ENCODE measurements at regions not wholly inside any gene's neighbourhood (a gene's known extent, or its start where the extent isn't known, plus 50 kb on each side); places are given as distances from the start of the nearest gene placed in this dataset.

DNA sequence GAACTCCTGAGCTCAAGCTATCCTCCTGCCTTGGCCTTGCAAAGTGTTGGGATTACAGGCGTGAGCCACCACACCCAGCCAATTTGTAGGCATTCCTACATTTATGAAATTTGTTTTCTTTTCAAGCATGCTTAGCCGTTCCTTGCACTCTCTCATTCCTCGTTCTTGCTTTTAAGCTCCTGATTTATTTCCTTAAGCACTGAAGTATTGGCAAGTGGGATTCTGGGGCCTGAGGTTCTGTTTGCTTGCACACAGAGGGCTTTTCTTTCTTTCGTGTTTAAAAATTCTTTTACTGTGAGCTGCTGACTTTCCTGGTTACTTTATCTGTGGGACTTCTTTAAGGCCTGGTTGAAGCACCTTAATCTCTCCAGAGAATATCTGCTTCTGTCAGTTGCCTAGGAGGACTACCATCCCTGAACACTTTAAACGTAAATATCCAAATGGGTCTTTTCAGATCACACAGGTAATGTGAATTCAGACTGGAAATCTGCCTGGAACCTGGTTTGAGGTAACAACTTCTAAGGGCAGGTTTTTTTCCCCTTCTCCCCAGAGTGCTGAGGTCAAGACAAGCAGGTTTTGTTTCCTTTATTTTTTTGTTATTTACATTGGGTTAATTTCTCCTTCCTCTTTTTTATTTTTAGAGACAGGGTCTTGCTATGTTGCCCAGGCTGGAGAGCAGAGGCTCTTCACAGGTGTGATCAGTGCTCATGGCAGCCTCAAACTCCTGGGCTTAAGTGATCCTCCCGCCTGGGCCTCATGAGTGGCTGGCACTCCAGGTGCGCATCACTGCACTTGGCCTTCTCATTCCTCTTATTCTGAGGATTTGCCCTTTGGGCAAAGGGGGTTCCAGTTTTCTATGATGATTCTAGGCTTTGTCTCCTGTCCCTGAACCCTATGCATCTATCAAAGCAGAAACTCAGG, 102.9 kb downstream of the PFKFB3 start:
- no peak for DNase-seq

DNA sequence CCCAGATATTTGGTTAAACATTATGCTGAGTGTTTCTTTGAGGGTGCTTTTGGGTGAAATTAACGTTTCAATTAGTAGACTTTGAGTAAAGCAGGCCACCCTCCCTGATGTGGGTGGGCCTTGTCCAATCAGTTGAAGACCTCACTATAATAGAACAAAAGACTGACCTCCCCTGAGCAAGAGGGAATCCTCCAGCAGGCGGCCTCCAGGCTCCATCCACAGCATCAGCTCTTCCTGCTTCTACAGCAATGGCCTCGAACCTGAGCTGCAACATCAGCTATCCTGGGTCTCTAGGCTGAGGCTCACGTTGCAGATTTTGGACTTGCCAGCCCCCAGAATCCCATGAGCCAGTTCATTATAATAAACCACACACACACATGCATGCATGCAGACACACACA, 104.2 kb downstream of the PFKFB3 start:
- DNase-seq = no peak

DNA sequence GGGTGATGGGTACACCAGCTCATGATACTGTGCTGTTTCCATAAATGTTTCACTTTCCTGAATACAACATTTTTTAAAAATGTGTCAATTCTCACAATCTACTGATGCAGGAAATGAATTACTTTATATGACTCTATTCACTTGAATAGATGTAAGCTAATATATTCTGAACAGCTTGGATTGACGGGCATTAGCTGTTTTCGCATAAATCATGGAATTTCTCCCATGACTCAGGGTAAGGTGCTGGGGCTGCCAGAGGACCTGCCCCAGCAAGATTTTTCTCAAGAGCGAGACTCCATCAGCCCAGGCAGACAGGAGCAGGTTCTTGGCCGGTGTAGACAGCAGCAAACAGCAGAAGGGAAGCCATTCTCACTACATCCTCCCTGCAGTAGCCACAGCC, 107.1 kb downstream of the PFKFB3 start:
- no peak for DNase-seq

DNA sequence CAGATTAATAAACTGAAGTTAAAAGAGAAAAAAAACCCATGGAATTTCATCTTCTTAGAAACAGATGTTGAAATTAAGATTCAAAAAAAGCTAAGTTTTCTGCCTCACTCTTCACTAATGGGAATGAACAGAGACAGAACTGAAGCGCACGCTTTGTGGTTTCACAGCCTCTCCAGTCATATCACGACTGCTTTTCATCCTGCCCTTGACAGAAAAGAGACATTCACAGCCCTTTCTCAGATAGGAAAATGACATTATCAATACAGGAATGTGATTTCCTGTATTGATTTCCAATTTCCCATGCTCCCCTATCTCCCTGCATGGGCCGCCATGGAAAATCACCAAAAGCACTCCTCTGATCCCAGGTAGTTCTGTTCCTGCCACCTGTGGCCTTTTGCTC, 108.2 kb downstream of the PFKFB3 start:
- DNase-seq = no peak

DNA sequence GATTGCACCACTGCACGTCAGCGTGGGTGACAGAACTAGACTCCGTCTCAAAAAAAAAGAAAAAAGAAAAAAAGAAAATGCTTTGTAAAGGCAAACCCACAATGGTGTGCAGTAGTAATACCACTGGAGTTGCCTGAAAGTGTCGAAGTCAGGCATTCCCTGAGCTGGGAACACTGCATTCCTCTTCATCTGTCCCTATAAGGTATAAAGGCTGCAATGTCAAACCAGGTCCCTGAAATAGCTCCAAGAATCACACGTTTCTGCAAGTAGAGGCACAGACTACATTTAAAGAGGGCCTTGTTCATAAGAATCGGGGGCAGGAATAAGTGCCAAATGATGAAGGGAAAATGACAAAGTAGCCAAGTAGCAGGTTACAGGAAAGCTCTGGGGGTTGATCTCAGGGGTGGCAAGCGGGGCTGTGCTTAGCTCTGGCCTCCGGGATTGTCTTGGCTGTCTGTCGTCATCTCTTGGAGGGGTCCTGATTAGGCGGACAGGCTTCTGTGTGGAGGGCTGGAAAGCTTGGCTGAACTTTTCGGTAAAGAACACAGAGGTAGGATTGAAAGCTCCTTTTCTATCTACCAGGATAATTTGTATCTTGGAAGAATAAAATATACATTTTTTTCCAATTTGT, 109.1 kb downstream of the PFKFB3 start:
- no peak for DNase-seq

DNA sequence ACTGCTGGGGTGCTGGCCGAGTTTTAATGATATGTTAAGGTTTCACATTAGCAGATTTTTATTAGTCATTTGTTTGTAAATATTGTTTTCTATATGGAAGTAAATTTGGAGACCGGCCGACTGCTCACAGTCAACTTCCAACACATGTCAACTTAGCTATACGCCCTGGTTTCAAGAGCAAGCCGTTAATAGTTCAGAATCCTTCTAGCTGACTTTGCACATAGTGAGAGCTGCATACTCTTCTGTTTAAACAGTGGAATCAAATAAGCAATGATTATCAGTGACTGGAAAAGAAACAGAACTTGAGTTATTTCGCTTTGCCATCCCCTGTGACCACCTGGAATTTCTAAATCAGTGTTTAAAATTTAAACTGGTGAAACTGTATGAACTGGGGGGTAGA, 109.9 kb downstream of the PFKFB3 start:
- DNase-seq = no peak

DNA sequence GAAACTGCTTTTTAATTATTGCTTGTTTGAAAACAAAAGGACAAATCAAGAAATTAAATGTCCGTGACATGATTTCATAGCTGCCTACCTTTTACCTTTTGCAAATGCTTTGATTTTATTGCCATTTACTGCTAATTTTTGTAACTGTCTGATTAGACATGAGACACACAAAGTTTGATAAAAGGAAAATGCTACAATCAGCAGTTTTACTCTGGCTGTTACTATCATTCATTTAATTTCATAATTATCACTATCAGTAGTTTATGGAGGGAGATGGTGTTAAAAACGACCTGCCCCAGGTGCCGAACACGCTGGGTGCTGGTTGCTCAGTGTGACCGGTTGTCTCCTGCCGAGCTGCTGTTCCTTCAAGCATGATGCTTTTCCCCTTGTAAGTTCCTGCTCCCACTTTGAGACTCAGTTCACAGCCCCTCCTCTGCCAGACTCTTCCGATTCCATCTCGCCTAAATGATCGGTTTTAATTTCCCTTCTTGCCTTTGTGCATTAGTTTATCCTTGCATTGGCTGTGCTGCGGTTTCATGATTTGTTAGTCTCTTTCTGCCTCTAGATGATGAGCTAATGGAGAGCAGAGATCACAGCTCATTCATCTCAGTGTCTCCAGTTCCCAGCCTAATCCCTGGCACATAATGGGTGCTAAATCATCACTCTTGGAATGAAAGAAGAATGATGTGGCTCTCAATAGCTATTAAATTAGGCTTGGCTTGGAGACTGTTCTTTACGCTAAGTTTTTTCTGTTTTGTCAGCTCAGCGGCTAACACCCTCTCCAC, 110.6 kb downstream of the PFKFB3 start:
- DNase-seq = no peak

DNA sequence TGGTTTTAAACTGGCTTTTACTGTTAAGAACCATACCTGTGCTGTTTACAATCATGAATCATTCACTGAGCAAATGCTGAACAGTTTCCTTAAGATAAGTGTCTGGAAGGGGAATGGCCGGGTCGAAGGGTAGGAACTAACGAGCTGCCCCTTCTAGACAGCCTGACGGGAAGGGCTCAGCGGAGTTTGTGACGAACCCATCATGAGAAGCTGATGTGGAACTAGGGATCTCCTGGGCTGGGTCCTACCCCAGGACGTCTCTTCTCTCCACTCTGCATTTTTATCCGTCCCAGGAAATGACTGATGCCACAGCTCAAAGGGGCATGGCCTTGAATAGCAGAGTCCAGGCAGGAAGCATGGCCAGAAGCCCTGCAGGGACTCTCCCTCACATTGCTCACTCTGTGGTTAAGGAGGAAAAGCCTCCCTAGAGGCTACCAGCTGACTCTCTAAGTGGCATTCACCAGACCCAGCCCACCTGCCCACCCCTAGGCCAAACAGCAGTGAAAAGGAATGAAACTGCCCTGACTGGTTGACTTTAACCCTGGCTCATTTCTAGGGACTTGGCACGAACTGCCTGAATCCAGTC, 112.0 kb downstream of the PFKFB3 start:
- no peak for DNase-seq

DNA sequence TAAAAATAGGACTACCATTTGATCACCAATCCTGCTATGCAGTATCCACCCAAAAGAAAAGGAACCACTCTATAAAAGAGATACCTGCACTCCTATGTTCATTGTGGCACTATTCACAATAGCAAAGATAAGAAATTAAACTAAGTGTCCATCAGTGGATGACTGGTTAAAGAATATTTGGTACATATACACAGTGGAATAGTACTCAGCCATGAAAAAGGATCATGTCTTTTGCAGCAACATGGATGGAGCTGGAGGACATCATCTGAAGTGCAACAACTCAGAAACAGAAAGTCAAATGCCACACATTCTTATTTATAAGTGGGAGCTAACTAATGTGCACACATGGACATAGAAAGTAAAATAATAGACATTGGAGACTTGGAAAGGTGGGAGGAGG, 116.4 kb downstream of the PFKFB3 start:
- DNase-seq = no peak

DNA sequence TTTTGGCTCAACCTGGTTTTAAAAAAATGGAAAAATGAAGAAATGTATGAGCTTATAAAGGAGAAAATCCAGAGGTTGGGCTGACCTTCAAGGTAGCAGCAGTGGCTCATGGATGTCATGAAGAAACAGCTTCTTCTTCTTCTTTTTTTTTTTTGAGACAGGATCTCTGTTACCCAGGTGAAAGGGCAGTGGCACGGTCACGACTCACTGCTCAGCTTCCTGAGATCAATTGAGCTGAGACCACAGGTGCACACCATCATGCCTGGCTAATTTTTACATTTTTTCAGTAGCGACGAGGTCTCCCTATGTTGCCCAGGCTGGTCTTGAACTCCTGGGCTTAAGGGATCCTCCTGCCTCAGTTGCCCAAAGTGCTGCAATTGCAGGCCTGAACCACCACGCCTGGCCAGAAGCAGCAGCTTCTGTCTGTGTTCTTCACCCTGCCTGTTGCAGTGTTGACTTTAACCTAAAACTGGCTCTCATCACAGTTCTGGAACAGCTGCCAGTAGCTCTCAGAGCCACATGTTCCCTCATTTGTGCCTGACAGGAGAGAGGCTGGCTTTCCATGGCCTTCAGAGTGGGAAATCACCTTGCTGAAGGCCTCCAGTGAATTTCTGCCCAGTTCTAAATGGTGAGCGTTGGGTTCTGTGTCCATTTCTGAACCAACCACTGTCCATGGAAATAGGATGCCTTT, 117.7 kb downstream of the PFKFB3 start:
- DNase-seq = no peak

DNA sequence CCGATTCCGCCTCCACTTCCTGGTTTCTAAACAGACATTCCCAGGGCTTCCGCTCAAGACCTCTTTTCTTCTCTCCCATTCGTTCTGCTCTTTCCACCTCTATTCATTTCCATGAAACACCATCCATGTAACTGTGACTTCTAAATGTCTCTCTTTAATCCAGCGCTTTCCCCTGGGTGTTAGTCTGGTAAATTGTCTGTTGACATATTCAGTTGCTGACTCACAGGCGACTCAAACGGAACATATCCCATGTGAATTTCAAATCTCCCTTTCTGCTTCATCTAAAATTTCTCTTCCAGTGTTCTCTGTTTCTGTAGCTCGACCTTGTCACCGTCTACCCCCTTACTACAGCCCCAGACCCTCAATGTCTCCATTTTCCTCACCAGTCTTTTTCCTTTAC, 119.1 kb downstream of the PFKFB3 start:
- no peak for DNase-seq

DNA sequence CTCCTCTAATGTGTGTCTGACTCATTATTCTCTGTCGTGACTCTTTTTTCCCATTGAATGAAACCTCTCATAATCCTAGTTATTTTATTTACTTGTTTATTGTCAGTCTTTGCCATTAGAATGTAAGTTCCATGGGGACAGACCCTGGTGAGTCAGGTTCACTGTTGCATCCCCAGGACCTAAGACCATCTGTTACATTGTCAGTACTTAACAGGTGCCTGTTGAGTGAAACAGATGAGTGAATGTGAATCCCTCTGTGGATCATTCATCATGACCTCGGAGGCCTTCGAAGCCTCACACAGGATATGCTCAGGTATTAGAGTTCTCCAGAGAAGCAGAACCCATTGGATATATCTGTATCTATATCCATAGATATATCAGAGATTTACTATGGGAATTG, 120.1 kb downstream of the PFKFB3 start:
- no peak for DNase-seq

DNA sequence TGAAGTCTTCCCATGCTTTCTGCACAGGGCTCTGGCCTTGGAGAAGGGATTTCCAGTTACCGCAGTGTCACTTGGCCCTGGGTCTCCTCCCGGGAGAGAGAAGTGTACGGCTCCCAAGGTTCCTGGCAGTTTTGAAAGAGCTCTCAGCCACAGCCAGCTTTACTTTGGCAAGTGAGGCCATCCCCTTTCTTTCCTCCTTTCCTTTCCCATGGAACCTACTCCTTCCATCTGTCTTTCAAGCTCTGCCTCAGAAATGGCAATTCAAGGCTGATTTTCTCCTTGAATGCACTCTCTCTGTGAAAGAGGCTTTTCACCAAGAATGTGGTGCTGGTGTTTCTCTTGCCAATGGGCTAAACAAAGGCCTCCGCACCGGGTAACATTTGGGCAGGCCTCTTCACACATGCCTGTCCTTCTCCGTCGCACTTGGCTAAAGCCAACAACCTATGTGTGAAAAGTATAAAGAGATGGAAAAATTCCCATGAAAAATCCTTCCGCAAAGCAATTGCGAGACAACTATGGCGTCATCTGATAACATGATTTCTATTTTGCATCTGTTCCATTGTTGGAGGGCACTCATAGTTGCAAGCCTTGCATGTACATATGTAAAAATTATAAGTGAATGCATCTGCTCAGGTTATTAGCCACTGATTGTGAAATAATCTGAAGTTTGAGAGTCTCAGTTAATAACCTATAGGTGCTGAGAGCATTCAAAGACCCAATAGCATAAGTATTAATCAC, 125.4 kb downstream of the PFKFB3 start:
- DNase-seq = no peak

DNA sequence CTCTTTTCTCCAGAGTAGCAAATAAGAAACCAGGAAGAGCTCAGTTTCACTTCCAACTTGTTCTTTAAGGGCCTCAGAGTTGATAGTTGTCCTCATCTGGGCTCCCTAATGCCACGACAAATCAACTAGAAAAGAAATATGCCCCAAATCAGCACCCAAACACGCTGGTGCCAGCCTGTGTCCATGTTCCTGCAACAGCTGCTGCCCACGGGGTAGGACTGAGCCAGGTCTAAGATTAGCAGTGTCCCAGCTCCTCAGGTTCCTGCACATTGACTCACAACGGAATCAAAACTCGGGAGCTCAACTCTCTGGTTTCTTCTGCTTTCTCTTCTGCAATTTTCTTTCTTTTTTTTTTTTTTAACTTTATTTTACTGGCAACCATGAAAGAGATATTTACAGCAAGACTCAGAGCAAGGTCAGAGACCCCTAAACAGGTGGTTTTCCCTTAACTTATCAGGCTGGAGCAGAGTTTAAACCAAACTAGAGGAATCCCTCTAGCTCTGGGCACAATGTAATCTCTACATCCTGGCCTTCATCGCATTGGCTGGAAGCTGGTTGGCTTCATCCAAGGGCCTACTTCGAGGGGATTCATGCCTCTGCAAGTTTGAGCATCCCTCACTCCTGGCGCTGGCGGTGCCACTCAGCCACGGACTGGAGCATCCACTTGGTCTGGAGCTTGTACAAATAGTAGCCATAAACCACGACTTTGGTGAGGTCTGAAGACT, 126.1 kb downstream of the PFKFB3 start:
- no peak for DNase-seq

DNA sequence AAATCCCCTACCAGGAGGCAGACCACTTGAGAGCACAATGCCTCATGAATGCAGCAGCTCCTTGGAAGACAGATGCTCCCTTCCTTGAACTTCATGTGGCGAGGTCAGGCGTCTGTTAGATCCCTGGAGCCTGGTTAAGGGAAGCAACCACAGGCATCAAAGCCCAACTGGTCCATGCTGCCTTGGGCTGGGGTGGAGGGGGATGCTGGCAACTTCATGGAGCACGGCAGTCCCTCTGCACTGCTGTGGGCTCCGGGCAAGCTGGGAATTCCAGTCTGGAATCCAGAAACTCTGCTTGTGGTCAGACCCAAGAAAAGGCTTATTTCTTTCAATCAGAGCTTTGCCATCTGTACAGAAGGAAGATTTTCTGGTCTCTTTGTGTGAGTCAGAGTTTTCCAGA, 130.4 kb downstream of the PFKFB3 start:
- no peak for DNase-seq

DNA sequence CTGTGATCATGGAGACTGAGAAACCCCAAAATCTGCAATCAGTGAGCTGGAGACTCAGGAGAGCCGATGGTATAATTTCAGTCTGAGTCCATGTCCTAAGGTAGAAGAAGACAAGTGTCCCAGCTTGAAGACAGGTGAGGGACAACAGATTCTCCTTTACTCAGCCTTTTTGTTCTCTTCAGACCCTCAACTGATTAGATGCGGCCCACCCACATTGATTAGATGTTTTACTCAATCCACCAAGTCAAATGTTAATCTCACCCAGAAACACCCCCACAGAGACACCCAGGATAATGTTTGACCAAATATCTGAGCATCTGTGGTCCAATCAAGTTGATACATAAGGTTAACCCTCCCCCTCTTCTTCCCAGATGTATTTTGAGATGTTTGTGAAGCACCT, 131.2 kb downstream of the PFKFB3 start:
- no peak for DNase-seq

DNA sequence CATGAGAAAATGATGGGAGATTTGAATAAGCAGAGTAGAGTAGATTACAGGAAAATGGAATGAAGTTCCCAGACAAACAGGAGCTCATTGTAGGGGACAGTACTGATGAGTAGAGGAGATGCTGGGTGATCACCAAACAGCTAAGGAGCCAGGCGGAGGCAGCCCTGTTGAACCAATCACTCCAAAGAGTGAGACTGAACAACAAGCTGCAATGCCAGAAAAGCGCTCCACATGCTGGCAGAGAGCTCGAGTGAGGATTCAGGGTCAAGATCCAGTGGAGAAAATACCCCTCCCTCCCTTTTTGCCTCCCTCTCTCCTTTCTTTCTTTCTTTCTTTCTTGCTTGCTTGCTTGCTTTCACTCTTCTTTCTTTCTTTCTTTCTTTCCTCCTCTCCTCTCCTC, 133.3 kb downstream of the PFKFB3 start:
- no peak for DNase-seq

DNA sequence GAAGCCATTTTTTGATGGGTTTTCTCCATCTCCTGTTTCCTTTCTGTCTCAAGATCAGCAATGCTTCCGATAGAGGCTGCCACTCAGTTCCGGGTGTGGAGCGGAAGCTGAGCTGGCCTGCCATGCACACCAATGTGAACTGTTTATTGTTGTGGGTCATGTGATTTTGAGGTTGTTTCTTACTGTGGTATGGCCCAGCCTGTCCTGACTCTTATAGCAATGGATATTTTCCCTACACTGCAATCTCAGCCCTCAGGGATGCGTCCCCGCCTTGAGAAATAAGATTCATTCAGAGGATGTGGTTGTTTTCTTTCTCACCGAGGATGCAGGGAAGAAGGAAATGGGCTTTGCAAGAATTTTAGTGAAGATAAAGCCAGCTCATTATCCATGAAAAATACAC, 134.7 kb downstream of the PFKFB3 start:
- DNase-seq = no peak

DNA sequence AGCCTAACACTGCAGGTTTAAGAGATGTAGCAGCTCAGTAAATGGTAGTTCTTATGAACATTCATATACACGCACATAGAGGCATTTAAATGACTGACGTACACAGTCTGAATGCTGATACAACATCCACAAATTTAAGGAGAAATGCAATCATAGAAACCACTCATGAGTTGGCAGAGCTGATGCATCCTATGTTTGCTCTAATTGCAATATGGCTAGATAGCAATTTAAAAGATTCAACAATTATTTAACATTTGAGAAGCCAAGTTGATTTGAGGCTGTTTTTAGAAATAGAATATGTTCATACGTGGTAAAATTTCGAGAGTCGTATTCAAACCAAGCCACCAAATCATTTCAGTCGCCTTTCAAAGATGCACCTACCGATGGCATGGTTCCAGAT, 135.6 kb downstream of the PFKFB3 start:
- no peak for DNase-seq

DNA sequence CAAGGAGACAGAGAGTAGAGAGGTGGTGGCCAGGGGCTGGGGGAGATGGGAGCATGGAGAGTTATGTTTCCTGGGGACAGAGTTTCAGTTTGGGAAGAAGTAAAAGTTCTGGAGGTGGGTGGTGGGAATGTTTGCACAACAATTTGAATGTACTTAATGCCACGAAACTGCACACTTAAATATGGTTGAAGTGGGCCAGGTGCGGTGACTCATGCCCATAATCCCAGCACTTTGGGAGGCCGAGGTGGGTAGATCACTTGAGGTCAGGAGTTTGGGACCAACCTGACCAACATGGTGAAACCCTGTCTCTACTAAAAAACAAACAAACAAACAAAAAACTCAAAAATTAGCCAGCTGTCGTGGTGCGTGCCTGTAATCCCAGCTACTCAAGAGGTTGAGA, 137.2 kb downstream of the PFKFB3 start:
- DNase-seq = no peak

DNA sequence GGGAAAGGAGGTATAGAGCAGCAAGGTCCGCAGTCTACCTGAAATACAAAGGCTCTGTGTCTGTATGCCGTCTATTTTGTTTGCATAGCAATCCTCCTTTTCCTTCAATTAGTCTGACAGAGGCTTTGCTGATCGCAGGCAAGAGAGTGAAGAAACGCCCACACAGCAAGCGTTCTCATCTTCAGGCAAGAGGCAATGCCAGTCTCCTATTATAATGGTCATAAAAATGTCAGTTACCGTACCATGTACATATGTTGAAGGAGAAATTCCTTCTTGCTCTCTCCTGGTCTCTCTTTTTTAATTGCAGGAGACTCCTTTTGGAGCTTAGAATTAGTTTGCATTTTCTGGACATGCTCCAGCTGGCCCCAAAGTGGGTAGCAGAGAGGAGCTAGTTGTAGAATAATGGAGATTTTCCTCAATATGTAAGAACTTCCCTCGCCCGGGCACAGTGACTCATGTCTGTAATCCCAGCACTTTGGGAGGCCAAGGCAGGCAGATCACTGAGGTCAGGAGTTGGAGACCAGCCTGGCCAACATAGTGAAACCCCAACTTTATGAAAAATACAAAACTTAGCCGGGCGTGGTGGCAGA, 139.5 kb downstream of the PFKFB3 start:
- DNase-seq = no peak

Data from hematopoietic multipotent progenitor cell treated with erythropoietin and hydrocortisone succinate and interleukin-3 and kit ligand, for 4 days (in vitro differentiated cells).